ENCODE measurements at regions not wholly inside any gene's neighbourhood (a gene's known extent, or its start where the extent isn't known, plus 50 kb on each side); places are given as distances from the start of the nearest gene placed in this dataset.

DNA sequence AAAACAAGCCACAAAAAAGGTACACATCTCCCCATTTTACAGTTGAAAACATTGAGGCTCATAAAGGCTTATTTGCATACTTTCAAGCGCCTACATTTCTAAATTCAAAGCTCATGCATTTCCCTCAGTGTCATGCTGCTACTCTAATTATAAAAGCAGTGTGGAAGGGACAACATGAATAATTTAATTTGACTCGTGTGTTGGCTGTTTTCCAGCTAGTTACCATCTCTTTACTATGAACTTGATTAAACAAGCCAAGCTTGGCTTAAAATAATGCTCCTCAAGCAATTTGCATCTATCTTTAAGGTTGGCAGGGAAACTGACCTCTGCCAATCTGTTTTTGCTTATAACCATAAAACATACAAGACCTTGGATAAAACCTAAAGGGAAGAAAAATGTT, 252.5 kb upstream of the NEIL3 start:
- no peaks in the 10 kb centered on the region for H3K9me3 ChIP-seq (ENCODE audit: low read length)
- no peaks in the 10 kb centered on the region for H3K36me3 ChIP-seq (ENCODE audit: insufficient read depth, low read length)
- H3K4me1 ChIP-seq (ENCODE audit: insufficient read depth, low read length): no peaks in the 10 kb centered on the region
- no peak overlapping the region for H3K4me3 ChIP-seq (ENCODE audit: low read depth in 1 of 2, low read length in 2 of 2)
- no peak overlapping the region for H3K9ac ChIP-seq (ENCODE audit: low read length)
- no peaks in the 10 kb centered on the region for H3K27me3 ChIP-seq (ENCODE audit: control insufficient read depth in 1 of 2, insufficient read depth in 2 of 2, low read length in 2 of 2)
- no peak overlapping the region for H3K27ac ChIP-seq (ENCODE audit: low read depth, low read length)

GRCh38 chr4:177064116-177064515, 245.6 kb upstream of the NEIL3 start:
- no peak overlapping the region for H3K9ac ChIP-seq (ENCODE audit: low read length)
- H3K27ac ChIP-seq (ENCODE audit: low read depth, low read length): no peak overlapping the region
- no peaks in the 10 kb centered on the region for H3K27me3 ChIP-seq (ENCODE audit: control insufficient read depth in 1 of 2, insufficient read depth in 2 of 2, low read length in 2 of 2)
- no peak overlapping the region for H3K4me3 ChIP-seq (ENCODE audit: low read depth in 1 of 2, low read length in 2 of 2)
- no peaks in the 10 kb centered on the region for H3K9me3 ChIP-seq (ENCODE audit: low read length)
- H3K36me3 ChIP-seq (ENCODE audit: insufficient read depth, low read length): no peaks in the 10 kb centered on the region
- H3K4me1 ChIP-seq (ENCODE audit: insufficient read depth, low read length): no peaks in the 10 kb centered on the region

- Histone ChIP-seq H3K27me3 (ENCODE audit: control insufficient read depth in 1 of 2, insufficient read depth in 2 of 2, low read length in 2 of 2) (no peaks in the 10 kb centered on the region), H3K27ac (ENCODE audit: low read depth, low read length) (no peak overlapping the region), H3K9ac (ENCODE audit: low read length) (no peak overlapping the region), H3K9me3 (ENCODE audit: low read length) (no peaks in the 10 kb centered on the region), H3K36me3 (ENCODE audit: insufficient read depth, low read length) (no peaks in the 10 kb centered on the region), H3K4me3 (ENCODE audit: low read depth in 1 of 2, low read length in 2 of 2) (no peak overlapping the region), H3K4me1 (ENCODE audit: insufficient read depth, low read length) (no peaks in the 10 kb centered on the region)
Observed at GRCh38 chr4:177064729-177065394, 244.8 kb upstream of the NEIL3 start.

- Histone ChIP-seq H3K27ac (ENCODE audit: low read depth, low read length) (no peak overlapping the region), H3K36me3 (ENCODE audit: insufficient read depth, low read length) (no peaks in the 10 kb centered on the region), H3K9me3 (ENCODE audit: low read length) (no peaks in the 10 kb centered on the region), H3K4me3 (ENCODE audit: low read depth in 1 of 2, low read length in 2 of 2) (no peak overlapping the region), H3K4me1 (ENCODE audit: insufficient read depth, low read length) (no peaks in the 10 kb centered on the region), H3K9ac (ENCODE audit: low read length) (no peak overlapping the region), H3K27me3 (ENCODE audit: control insufficient read depth in 1 of 2, insufficient read depth in 2 of 2, low read length in 2 of 2) (no peaks in the 10 kb centered on the region)
Observed at GRCh38 chr4:177066746-177067145, 242.9 kb upstream of the NEIL3 start.

DNA sequence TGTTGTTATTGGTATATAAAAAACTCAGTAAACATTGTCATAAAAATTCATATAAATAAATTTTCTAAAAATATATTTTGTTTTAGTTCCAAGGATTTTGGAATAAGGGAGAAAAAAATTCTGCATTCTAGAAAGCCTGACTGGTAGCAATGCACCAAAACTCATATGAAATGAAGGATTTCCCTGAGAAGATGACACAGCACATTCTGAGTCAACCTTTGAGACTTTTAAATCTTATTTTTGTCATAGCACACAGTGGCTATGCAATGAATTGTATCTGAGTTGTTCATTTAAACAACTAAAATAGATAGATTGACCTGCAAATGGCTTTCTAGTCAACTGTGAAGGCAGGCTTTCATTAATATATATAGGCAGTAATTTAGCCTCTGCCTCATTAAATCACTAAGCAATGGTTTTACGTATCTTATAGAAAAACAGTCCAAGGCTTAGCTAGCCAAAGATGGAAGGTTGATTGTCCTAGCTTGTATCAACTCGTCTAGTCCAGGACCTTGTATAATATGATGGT, 239.1 kb upstream of the NEIL3 start:
- Histone ChIP-seq H3K27ac (ENCODE audit: low read depth, low read length) (no peak overlapping the region), H3K27me3 (ENCODE audit: control insufficient read depth in 1 of 2, insufficient read depth in 2 of 2, low read length in 2 of 2) (no peaks in the 10 kb centered on the region), H3K4me1 (ENCODE audit: insufficient read depth, low read length) (no peaks in the 10 kb centered on the region), H3K36me3 (ENCODE audit: insufficient read depth, low read length) (no peaks in the 10 kb centered on the region), H3K4me3 (ENCODE audit: low read depth in 1 of 2, low read length in 2 of 2) (no peak overlapping the region), H3K9ac (ENCODE audit: low read length) (no peak overlapping the region), H3K9me3 (ENCODE audit: low read length) (no peaks in the 10 kb centered on the region)

- H3K9ac ChIP-seq (ENCODE audit: low read length): no peak overlapping the region
- no peak overlapping the region for H3K27ac ChIP-seq (ENCODE audit: low read depth, low read length)
- H3K36me3 ChIP-seq (ENCODE audit: insufficient read depth, low read length): no peaks in the 10 kb centered on the region
- no peak overlapping the region for H3K4me3 ChIP-seq (ENCODE audit: low read depth in 1 of 2, low read length in 2 of 2)
- no peaks in the 10 kb centered on the region for H3K4me1 ChIP-seq (ENCODE audit: insufficient read depth, low read length)
- no peaks in the 10 kb centered on the region for H3K27me3 ChIP-seq (ENCODE audit: control insufficient read depth in 1 of 2, insufficient read depth in 2 of 2, low read length in 2 of 2)
- no peaks in the 10 kb centered on the region for H3K9me3 ChIP-seq (ENCODE audit: low read length)
Observed at GRCh38 chr4:177077095-177077971, 232.3 kb upstream of the NEIL3 start.

DNA sequence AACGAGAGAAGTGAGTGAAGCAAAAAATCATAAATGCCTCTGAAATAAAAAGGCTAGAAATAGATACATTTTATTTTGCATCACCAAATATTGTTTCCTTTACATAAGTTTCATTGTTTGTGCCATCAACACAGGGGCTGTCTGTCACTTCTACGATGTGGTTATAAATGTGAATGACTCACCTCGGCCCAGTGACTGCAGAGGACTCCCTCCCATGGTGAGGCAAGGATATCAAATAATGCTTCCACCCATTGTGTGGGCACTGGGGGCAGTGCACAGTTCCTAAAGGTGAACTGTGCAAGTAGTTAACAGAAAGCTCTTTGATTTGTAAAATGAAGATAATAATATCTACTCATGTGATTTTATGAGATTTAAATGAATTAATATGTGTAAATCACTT, 230.3 kb upstream of the NEIL3 start:
- no peak overlapping the region for H3K27ac ChIP-seq (ENCODE audit: low read depth, low read length)
- H3K9me3 ChIP-seq (ENCODE audit: low read length): no peaks in the 10 kb centered on the region
- H3K27me3 ChIP-seq (ENCODE audit: control insufficient read depth in 1 of 2, insufficient read depth in 2 of 2, low read length in 2 of 2): no peaks in the 10 kb centered on the region
- no peaks in the 10 kb centered on the region for H3K4me1 ChIP-seq (ENCODE audit: insufficient read depth, low read length)
- H3K36me3 ChIP-seq (ENCODE audit: insufficient read depth, low read length): no peaks in the 10 kb centered on the region
- no peak overlapping the region for H3K9ac ChIP-seq (ENCODE audit: low read length)
- H3K4me3 ChIP-seq (ENCODE audit: low read depth in 1 of 2, low read length in 2 of 2): no peak overlapping the region

DNA sequence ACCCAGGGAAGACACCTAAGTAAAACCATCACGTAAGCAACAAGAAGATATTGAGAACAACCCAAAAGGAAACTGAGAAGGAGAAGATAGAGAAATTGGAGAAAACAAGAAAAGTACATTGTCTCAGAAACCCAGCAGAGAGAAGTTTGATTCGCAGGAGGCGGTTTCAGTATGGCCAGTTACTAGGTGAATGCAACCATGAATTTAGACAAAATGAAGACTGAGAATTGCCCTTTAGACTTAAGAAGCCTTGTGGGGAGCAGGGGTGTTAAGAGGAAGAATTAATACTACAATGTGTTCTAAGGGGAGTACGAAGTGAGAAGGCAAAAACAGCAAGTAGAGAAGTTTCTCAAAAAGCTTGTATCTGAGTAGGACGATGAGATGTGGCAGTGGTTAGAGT, 229.3 kb upstream of the NEIL3 start:
- H3K27ac ChIP-seq (ENCODE audit: low read depth, low read length): no peak overlapping the region
- H3K4me3 ChIP-seq (ENCODE audit: low read depth in 1 of 2, low read length in 2 of 2): no peak overlapping the region
- H3K9ac ChIP-seq (ENCODE audit: low read length): no peak overlapping the region
- H3K27me3 ChIP-seq (ENCODE audit: control insufficient read depth in 1 of 2, insufficient read depth in 2 of 2, low read length in 2 of 2): no peaks in the 10 kb centered on the region
- H3K9me3 ChIP-seq (ENCODE audit: low read length): no peaks in the 10 kb centered on the region
- H3K4me1 ChIP-seq (ENCODE audit: insufficient read depth, low read length): no peaks in the 10 kb centered on the region
- no peaks in the 10 kb centered on the region for H3K36me3 ChIP-seq (ENCODE audit: insufficient read depth, low read length)

DNA sequence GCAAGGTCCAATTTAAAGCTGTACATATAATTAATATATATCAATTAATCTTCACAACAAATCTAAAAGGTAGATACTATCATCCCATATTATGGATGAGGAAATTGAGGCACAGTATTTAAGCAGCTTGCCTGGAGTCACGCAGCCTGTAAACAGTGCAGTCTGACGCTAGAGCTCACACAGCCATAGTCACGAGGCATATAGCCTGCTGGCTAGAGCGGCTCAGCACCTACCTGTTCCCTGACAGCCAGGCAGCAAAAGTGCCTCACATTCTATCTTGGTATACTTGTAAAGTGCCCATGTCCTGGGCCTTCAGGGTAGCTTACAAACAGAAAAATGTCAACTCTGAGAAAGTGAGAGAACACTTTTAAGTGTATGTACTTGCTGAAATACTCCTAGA, 222.6 kb upstream of the NEIL3 start:
- Histone ChIP-seq H3K27me3 (ENCODE audit: control insufficient read depth in 1 of 2, insufficient read depth in 2 of 2, low read length in 2 of 2) (no peaks in the 10 kb centered on the region), H3K9me3 (ENCODE audit: low read length) (no peaks in the 10 kb centered on the region), H3K4me1 (ENCODE audit: insufficient read depth, low read length) (no peaks in the 10 kb centered on the region), H3K36me3 (ENCODE audit: insufficient read depth, low read length) (no peaks in the 10 kb centered on the region), H3K27ac (ENCODE audit: low read depth, low read length) (no peak overlapping the region), H3K4me3 (ENCODE audit: low read depth in 1 of 2, low read length in 2 of 2) (no peak overlapping the region), H3K9ac (ENCODE audit: low read length) (no peak overlapping the region)

DNA sequence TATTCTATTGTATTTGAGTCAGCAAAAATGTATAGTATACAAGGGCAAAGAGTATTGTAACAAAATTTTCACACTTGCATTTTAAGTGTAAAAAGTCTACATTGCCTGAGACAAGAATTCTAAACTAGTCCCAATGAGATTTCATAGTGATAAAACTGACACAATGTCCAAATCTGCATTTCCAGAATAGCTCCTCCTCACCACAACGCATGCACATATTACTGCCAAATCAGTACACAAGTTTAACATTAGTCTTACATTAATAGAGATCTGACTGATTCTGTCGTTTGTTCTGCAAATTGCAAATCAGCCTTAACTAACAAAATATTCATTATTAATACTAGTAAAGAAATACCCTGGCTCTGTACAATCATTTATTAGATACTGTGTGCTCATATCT, 222.2 kb upstream of the NEIL3 start:
- H3K4me3 ChIP-seq (ENCODE audit: low read depth in 1 of 2, low read length in 2 of 2): no peak overlapping the region
- H3K36me3 ChIP-seq (ENCODE audit: insufficient read depth, low read length): no peaks in the 10 kb centered on the region
- no peak overlapping the region for H3K9ac ChIP-seq (ENCODE audit: low read length)
- no peak overlapping the region for H3K27ac ChIP-seq (ENCODE audit: low read depth, low read length)
- H3K27me3 ChIP-seq (ENCODE audit: control insufficient read depth in 1 of 2, insufficient read depth in 2 of 2, low read length in 2 of 2): no peaks in the 10 kb centered on the region
- no peaks in the 10 kb centered on the region for H3K9me3 ChIP-seq (ENCODE audit: low read length)
- H3K4me1 ChIP-seq (ENCODE audit: insufficient read depth, low read length): no peaks in the 10 kb centered on the region

- Histone ChIP-seq H3K4me3 (ENCODE audit: low read depth in 1 of 2, low read length in 2 of 2) (no peak overlapping the region), H3K9ac (ENCODE audit: low read length) (no peak overlapping the region), H3K27ac (ENCODE audit: low read depth, low read length) (no peak overlapping the region), H3K9me3 (ENCODE audit: low read length) (no peaks in the 10 kb centered on the region), H3K36me3 (ENCODE audit: insufficient read depth, low read length) (no peaks in the 10 kb centered on the region), H3K27me3 (ENCODE audit: control insufficient read depth in 1 of 2, insufficient read depth in 2 of 2, low read length in 2 of 2) (no peaks in the 10 kb centered on the region), H3K4me1 (ENCODE audit: insufficient read depth, low read length) (no peaks in the 10 kb centered on the region)
Observed at GRCh38 chr4:177091515-177091914, 218.2 kb upstream of the NEIL3 start.

Data from muscle layer of colon (tissue), 2 donors.